Ishikawa (cell line): ENCODE measurements at regions not wholly inside any gene's neighbourhood (a gene's known extent, or its start where the extent isn't known, plus 50 kb on each side); places are given as distances from the start of the nearest gene placed in this dataset.

Experiments used
- EGR1 ChIP-seq: IDR thresholded peaks from 2 replicates; pipeline ENCODE4 v1.6.1; 2012
- EP300 ChIP-seq: IDR thresholded peaks from 2 replicates; pipeline ENCODE4 v1.6.1; 2012; ENCODE audit warnings: borderline replicate concordance
- RAD21 ChIP-seq: IDR thresholded peaks from 2 replicates; pipeline ENCODE4 v1.6.1; 2012; ENCODE audit warnings: low read depth
- TF ChIP-seq, protein P1 (sequence below): IDR thresholded peaks from 2 replicates; pipeline ENCODE4 v1.6.1; 2012; ENCODE audit warnings: low read depth, mild to moderate bottlenecking

DNA sequence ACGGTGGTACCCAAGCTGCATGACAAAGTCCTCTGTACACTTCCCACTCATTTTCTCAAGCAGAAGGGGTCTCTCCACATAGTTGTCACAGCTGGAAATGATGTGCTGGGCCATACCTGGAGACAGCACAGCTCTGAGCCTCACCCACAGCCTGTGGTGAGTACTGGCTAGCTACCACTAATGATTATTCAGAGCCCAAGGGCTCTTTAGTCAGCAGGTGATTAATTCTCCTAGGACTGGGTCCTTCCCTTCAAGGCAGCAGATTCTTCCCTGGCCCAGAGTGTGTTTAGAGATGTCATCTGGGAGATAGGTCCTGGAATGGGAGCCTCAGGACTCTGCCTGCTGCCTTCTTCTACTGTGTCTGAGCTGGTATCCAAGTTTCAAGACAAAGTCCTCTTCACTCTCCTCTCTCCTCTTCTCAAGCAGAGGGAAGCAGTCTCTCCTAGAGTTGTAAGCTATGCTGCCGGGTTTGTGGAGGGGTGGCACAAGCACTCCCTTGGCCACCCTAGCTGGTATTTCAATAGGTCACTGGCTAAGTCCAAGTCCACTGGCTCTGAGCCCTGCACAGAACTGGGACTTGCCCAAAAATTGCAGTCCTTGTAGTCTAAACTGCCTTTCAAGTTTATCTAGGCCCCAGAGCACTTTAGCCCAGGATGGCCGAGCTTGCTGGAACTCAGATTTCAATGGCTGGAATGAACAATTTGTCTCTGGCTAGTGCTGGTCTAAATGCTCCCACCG, 49.8 kb upstream of the VGLL2 start:
- TF ChIP-seq, protein P1, sequence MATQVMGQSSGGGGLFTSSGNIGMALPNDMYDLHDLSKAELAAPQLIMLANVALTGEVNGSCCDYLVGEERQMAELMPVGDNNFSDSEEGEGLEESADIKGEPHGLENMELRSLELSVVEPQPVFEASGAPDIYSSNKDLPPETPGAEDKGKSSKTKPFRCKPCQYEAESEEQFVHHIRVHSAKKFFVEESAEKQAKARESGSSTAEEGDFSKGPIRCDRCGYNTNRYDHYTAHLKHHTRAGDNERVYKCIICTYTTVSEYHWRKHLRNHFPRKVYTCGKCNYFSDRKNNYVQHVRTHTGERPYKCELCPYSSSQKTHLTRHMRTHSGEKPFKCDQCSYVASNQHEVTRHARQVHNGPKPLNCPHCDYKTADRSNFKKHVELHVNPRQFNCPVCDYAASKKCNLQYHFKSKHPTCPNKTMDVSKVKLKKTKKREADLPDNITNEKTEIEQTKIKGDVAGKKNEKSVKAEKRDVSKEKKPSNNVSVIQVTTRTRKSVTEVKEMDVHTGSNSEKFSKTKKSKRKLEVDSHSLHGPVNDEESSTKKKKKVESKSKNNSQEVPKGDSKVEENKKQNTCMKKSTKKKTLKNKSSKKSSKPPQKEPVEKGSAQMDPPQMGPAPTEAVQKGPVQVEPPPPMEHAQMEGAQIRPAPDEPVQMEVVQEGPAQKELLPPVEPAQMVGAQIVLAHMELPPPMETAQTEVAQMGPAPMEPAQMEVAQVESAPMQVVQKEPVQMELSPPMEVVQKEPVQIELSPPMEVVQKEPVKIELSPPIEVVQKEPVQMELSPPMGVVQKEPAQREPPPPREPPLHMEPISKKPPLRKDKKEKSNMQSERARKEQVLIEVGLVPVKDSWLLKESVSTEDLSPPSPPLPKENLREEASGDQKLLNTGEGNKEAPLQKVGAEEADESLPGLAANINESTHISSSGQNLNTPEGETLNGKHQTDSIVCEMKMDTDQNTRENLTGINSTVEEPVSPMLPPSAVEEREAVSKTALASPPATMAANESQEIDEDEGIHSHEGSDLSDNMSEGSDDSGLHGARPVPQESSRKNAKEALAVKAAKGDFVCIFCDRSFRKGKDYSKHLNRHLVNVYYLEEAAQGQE = no peak
- TF ChIP-seq EGR1 (no peak), RAD21 (no peak), EP300 (no peak)
